ENCODE measurements at regions not wholly inside any gene's neighbourhood (a gene's known extent, or its start where the extent isn't known, plus 50 kb on each side); places are given as distances from the start of the nearest gene placed in this dataset.

DNA sequence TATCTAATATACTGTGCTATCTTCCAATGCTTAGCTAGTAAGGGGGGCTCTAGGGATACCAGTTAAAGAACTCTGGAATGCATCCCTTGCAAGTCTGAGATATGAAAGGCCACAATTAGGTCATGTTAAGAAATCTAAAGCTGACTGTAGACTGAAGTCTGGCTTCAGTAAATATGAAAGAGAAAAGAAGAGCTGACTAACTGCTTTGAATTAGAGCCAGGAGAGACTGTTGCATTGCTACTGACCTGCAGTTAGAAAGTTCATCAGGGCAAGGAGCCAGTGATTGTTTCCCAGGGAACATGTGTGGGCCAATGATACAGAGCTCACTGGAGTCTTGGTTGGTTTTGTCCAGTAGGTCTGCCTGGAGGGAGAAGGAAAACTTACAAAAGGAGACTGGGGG lies 472.1 kb upstream of the TNC start:
- TF ChIP-seq, protein P1, sequence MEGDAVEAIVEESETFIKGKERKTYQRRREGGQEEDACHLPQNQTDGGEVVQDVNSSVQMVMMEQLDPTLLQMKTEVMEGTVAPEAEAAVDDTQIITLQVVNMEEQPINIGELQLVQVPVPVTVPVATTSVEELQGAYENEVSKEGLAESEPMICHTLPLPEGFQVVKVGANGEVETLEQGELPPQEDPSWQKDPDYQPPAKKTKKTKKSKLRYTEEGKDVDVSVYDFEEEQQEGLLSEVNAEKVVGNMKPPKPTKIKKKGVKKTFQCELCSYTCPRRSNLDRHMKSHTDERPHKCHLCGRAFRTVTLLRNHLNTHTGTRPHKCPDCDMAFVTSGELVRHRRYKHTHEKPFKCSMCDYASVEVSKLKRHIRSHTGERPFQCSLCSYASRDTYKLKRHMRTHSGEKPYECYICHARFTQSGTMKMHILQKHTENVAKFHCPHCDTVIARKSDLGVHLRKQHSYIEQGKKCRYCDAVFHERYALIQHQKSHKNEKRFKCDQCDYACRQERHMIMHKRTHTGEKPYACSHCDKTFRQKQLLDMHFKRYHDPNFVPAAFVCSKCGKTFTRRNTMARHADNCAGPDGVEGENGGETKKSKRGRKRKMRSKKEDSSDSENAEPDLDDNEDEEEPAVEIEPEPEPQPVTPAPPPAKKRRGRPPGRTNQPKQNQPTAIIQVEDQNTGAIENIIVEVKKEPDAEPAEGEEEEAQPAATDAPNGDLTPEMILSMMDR (IDR thresholded peaks at IDR 0.05; ENCODE audit: low read depth, low read length, missing control alignments) = no peak
- no peak overlapping the region for H3K4me3 ChIP-seq (replicated peaks; ENCODE audit: low read depth, low read length)
- peak; percentile 66 for DNase-seq (ENCODE audit: extremely low read depth, low read depth)

DNA sequence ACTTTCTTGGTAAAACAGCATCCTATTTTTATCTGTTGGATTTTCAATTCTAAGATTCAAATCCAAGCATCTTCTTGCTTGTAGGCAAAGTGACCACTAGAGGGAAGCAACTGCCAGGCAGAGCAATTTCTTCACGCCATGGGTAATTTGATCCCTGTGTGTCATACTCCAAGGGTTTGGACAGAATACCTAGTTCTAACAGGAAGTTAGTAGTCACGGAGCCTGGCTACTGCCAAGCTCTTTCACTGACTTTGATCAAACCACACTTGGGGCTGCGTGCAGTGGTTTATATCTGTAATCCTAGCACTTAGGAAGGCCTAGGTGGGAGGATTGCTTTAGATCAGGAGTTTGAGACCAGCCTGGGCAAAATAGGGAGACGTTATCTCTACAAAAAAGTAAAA lies 473.6 kb upstream of the TNC start:
- DNase-seq (ENCODE audit: extremely low read depth, low read depth) = peak; percentile 99
- TF ChIP-seq, protein P1 (IDR thresholded peaks at IDR 0.05; ENCODE audit: low read depth, low read length, missing control alignments) = peak; percentile 89
- no peak overlapping the region for H3K4me3 ChIP-seq (replicated peaks; ENCODE audit: low read depth, low read length)

DNA sequence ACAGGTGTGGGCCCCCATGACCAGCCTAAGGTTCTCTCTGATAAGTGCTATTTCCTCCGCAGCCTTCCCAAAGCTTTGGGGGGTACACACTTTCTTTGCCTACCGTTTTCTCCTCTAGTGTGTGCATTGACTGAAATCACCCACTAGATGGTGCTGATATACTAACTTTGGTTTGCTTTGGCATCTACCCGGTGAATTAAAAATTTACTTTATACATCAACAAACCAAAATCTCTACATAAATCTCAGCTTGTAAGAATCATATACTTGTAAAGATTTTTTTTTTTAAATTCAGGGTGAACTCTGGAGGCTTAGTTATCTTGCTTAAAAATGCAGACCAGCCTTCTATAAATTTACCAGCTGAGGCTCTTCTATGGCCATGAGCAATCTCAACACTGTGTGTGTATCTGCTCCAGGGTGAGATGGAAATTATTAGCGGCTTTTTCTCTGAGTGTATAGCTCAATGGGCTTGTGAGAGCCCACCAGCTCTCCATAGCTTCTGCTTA lies 475.7 kb upstream of the TNC start:
- no peak overlapping the region for H3K4me3 ChIP-seq (replicated peaks; ENCODE audit: low read depth, low read length)
- TF ChIP-seq, protein P1 (IDR thresholded peaks at IDR 0.05; ENCODE audit: low read depth, low read length, missing control alignments) = peak; percentile 64
- no peak for DNase-seq (ENCODE audit: extremely low read depth, low read depth)

DNA sequence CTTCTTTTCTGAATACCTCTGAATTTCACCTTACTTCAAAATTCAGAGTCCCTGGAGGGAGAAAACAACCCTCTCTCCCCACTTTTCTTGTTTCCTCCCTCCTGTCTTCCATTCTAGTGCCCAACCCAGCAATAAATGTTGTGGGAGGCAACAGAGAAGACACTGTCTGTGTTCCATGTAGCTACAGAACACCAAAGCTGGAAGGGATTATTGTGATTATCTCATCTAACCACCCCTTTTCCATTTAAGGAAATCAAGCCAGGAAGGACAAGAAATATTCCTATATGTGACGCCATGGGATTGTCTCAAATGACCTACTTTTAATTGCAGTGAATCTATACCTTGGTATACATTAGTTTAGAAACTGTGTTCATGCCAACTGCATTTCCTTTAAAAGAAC lies 476.6 kb upstream of the TNC start:
- DNase-seq (ENCODE audit: extremely low read depth, low read depth) = no peak
- TF ChIP-seq, protein P1 (IDR thresholded peaks at IDR 0.05; ENCODE audit: low read depth, low read length, missing control alignments) = no peak
- H3K4me3 ChIP-seq (replicated peaks; ENCODE audit: low read depth, low read length) = no peak overlapping the region

DNA sequence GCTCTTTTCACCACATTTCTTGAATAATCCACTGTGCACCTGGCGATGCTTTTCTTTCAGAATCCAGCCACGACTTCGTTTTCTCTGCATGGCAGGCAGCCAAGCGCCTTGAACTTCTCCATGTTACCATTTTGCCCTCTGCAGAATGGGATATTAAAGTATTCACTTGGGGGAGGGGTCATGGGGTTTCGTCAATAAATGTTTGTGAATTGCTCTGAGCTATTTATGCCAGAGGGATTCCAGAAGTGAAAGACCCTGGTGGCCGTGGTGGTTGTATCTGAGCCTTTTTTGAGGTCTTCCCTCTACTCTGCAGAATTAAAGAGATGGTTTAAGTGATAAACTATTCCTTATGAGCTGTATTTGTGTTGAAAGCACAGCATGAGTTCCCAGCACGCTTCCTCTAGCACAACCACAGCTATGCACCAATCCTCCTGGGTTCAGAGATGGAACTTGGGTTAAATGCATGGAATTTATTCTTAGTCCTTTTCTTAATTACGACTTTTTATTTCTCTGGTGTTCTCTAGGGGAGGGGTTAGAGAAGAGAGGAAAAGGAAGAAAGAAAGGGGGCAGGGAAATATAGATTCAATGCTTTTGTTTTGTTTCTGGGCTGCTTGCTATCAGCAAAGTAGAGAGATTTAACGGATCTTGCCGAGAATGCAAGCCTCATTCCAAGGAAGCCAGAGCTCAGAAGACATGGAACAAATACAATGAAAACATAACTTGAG lies 478.2 kb upstream of the TNC start:
- DNase-seq (ENCODE audit: extremely low read depth, low read depth) = no peak
- H3K4me3 ChIP-seq (replicated peaks; ENCODE audit: low read depth, low read length) = peak overlapping the region; percentile 34
- TF ChIP-seq, protein P1 (IDR thresholded peaks at IDR 0.05; ENCODE audit: low read depth, low read length, missing control alignments) = no peak

DNA sequence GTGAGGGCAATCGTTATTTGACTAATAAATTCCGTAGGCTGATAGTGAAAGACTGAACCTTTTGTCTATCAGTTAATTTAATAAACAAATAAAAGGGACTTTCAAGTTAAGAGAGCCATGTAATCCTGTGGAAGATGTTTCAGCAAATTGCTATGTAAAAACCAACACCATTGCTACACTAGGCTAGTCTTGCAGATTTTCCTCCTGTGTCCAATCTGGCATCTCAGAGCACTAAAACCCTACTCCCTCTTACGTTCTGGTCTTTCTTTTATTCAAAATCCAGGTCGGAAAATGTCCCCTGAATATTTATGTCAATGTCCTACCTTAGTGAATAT lies 478.8 kb upstream of the TNC start:
- no peak for DNase-seq (ENCODE audit: extremely low read depth, low read depth)
- TF ChIP-seq, protein P1 (IDR thresholded peaks at IDR 0.05; ENCODE audit: low read depth, low read length, missing control alignments) = no peak
- peak overlapping the region; percentile 34 for H3K4me3 ChIP-seq (replicated peaks; ENCODE audit: low read depth, low read length)

Data from HFF-Myc (cell line).